ENCODE measurements at regions not wholly inside any gene's neighbourhood (a gene's known extent, or its start where the extent isn't known, plus 50 kb on each side); places are given as distances from the start of the nearest gene placed in this dataset.

DNA sequence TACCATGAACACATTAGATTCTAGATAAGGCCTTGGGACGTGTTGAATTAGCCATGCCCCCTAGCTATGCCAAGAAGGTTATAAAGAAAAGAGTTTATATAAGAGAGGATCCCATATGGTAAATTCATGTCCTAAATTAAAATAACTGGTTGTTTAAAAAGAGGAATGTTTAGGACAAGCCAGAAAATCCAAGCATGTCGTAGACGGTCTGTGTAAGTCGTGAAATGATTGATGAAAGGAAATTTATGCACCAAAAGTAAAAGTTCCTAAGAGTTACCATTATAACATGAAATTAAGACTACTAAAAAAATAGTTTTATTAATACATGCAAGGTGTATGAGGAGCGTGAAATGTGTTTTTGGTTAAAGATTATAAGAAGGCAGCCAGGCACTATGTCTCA, 624.9 kb downstream of the ARL4A start:
- Mint-ChIP-seq H3K36me3 (no peaks in the 10 kb centered on the region), H3K9me3 (peaks cover 0 to 10% (median 0%) of the 10 kb centered on the region in 5 donors), H3K27me3 (no peaks in the 10 kb centered on the region), H3K4me3 (no peak overlapping the region), H3K4me1 (no peaks in the 10 kb centered on the region), H3K27ac (no peak overlapping the region)
- H3K4me1 ChIP-seq (ENCODE audit: insufficient read depth, low read length) = no peaks in the 10 kb centered on the region
- H3K36me3 ChIP-seq (ENCODE audit: insufficient read depth, low read length) = no peaks in the 10 kb centered on the region
- no peaks in the 10 kb centered on the region for H3K27me3 ChIP-seq (ENCODE audit: insufficient read depth, low read length, poor library complexity, severe bottlenecking)
- no peak for DNase-seq
- CTCF ChIA-PET = no interaction called here
- no peaks in the 10 kb centered on the region for H3K9me3 ChIP-seq (ENCODE audit: low read length)
- no peak overlapping the region for H3K27ac ChIP-seq (ENCODE audit: low read depth, low read length)
- H3K4me3 ChIP-seq (ENCODE audit: low read length) = no peak overlapping the region
- POLR2A ChIA-PET = no interaction called here

DNA sequence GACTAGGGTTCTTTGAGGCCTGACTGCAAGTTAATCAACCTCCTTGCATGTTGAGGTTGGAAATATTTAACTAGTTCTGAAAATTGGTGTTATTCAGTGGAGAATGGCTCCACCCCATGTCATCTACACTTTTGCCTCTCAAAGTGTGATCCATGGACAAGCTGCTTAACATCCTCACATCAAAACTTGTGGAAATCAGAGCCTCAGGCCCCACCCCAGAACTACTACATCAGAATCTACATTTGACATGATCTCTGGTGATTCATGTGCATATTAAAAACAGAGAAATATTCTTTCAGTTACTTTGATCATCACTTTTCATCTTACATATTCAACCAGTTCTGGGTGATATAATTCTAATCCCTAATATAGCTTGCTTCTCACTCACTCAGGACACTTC, 632.9 kb downstream of the ARL4A start:
- Mint-ChIP-seq H3K27ac (no peak overlapping the region), H3K27me3 (peaks cover 0 to 2% of the 10 kb centered on the region in 2 donors), H3K9me3 (no peaks in the 10 kb centered on the region), H3K4me1 (no peaks in the 10 kb centered on the region), H3K36me3 (no peaks in the 10 kb centered on the region), H3K4me3 (no peak overlapping the region)
- DNase-seq = no peak
- POLR2A ChIA-PET = no interaction called here
- H3K27ac ChIP-seq (ENCODE audit: low read depth, low read length) = no peak overlapping the region
- no peak overlapping the region for H3K4me3 ChIP-seq (ENCODE audit: low read length)
- no peaks in the 10 kb centered on the region for H3K27me3 ChIP-seq (ENCODE audit: insufficient read depth, low read length, poor library complexity, severe bottlenecking)
- no peaks in the 10 kb centered on the region for H3K9me3 ChIP-seq (ENCODE audit: low read length)
- H3K36me3 ChIP-seq (ENCODE audit: insufficient read depth, low read length) = no peaks in the 10 kb centered on the region
- CTCF ChIA-PET = no interaction called here
- H3K4me1 ChIP-seq (ENCODE audit: insufficient read depth, low read length) = no peaks in the 10 kb centered on the region

DNA sequence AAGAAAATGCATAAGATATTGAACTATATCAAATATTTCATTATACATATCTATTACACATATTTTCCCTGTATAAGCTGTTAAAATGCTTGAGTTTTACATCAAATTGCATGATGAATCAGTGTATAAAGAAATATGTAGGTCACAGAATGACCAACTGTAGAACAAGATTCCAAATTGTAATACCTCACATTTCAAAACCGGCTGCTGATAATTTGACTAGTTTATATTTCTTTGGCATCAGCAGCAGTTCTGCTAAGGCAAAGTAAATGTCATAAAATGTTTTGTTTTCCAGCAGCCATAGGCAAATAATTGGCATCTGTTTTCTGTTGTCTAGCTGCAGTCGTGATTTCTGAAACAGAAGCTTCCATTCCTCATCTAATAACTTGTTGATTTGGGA, 633.9 kb downstream of the ARL4A start:
- Mint-ChIP-seq H3K27ac (no peak overlapping the region), H3K4me1 (no peaks in the 10 kb centered on the region), H3K27me3 (peaks cover 0 to 2% of the 10 kb centered on the region in 2 donors), H3K36me3 (no peaks in the 10 kb centered on the region), H3K9me3 (peaks cover 0 to 5% (median 0%) of the 10 kb centered on the region in 5 donors), H3K4me3 (no peak overlapping the region)
- DNase-seq = no peak
- POLR2A ChIA-PET = no interaction called here
- CTCF ChIA-PET = no interaction called here
- no peak overlapping the region for H3K4me3 ChIP-seq (ENCODE audit: low read length)
- no peaks in the 10 kb centered on the region for H3K9me3 ChIP-seq (ENCODE audit: low read length)
- H3K36me3 ChIP-seq (ENCODE audit: insufficient read depth, low read length) = no peaks in the 10 kb centered on the region
- H3K27me3 ChIP-seq (ENCODE audit: insufficient read depth, low read length, poor library complexity, severe bottlenecking) = no peaks in the 10 kb centered on the region
- H3K4me1 ChIP-seq (ENCODE audit: insufficient read depth, low read length) = no peaks in the 10 kb centered on the region
- no peak overlapping the region for H3K27ac ChIP-seq (ENCODE audit: low read depth, low read length)

DNA sequence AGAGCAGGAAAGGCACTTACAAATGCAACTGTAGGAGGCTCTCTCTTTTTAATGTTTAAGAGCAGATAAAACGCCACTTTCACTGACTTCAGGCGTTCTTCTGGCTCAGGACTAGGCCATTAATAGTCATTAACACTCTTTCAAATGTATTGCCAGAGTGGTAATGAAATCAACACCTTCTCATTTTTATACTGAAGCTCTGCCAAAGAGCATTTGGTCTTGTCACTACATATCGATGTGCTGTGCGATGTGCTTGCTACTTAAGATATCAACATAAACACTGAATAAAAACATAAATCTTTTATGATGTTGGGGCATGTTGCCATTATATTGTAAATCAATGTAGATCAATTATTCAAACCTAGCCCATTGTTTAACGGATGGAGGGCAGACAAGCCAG, 634.7 kb downstream of the ARL4A start:
- ChIA-PET CTCF (no interaction called here), POLR2A (no interaction called here)
- Mint-ChIP-seq H3K4me1 (no peaks in the 10 kb centered on the region), H3K9me3 (peaks cover 0 to 9% (median 0%) of the 10 kb centered on the region in 5 donors), H3K36me3 (no peaks in the 10 kb centered on the region), H3K27me3 (peaks cover 0 to 2% of the 10 kb centered on the region in 2 donors), H3K27ac (no peak overlapping the region), H3K4me3 (no peak overlapping the region)
- no peaks in the 10 kb centered on the region for H3K27me3 ChIP-seq (ENCODE audit: insufficient read depth, low read length, poor library complexity, severe bottlenecking)
- no peak for DNase-seq
- no peaks in the 10 kb centered on the region for H3K4me1 ChIP-seq (ENCODE audit: insufficient read depth, low read length)
- H3K4me3 ChIP-seq (ENCODE audit: low read length) = no peak overlapping the region
- no peak overlapping the region for H3K27ac ChIP-seq (ENCODE audit: low read depth, low read length)
- no peaks in the 10 kb centered on the region for H3K9me3 ChIP-seq (ENCODE audit: low read length)
- no peaks in the 10 kb centered on the region for H3K36me3 ChIP-seq (ENCODE audit: insufficient read depth, low read length)

DNA sequence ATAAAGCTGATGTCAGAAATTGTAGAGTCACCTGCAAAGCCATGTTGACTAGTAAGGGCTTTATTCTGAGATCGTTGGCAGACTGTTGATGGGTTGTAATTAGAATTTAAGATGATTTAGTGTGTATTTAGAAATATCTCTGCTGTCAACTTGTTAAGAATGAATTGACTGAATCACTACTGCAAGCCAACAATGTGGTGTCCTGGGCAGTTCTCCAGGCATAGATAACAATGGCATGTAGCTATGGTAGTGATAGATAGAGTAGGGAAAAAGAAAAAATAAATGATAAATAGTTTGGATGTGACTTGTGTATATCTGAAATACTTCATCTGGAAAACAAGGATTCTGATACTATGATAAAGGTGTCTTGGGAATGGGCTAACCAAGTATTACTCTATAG, 640.2 kb downstream of the ARL4A start:
- Histone ChIP-seq H3K4me1 (ENCODE audit: insufficient read depth, low read length) (no peaks in the 10 kb centered on the region), H3K4me3 (ENCODE audit: low read length) (no peak overlapping the region), H3K27me3 (ENCODE audit: insufficient read depth, low read length, poor library complexity, severe bottlenecking) (no peaks in the 10 kb centered on the region), H3K27ac (ENCODE audit: low read depth, low read length) (no peak overlapping the region), H3K36me3 (ENCODE audit: insufficient read depth, low read length) (no peaks in the 10 kb centered on the region), H3K9me3 (ENCODE audit: low read length) (no peaks in the 10 kb centered on the region)
- no peak for DNase-seq
- CTCF ChIA-PET = no interaction called here
- POLR2A ChIA-PET = no interaction called here
- Mint-ChIP-seq H3K9me3 (peaks cover 0 to 9% (median 0%) of the 10 kb centered on the region in 5 donors), H3K27me3 (no peaks in the 10 kb centered on the region), H3K4me3 (no peak overlapping the region), H3K4me1 (no peaks in the 10 kb centered on the region), H3K36me3 (no peaks in the 10 kb centered on the region), H3K27ac (no peak overlapping the region)

DNA sequence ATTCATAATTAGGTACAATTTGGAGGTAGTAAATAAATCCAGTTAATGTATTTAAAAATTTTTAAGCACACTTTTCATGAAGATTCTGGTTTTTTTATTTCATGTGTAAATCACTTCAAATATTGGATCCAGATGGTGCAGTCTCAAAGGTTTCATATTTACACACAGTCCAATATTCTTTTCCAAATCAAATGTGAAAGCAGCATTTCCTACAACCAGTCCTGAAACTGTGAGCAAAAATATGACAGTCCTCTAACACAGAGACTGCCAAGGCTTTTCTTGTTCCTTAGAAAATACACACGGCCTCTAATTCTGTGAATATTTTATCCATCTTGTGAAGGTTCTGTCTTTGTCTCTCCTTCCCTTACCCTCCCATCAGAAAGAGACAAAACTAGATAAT, 645.9 kb downstream of the ARL4A start:
- Mint-ChIP-seq H3K27ac (no peak overlapping the region), H3K4me1 (no peaks in the 10 kb centered on the region), H3K4me3 (no peak overlapping the region), H3K9me3 (no peaks in the 10 kb centered on the region), H3K27me3 (no peaks in the 10 kb centered on the region), H3K36me3 (no peaks in the 10 kb centered on the region)
- Histone ChIP-seq H3K27ac (ENCODE audit: low read depth, low read length) (no peak overlapping the region), H3K27me3 (ENCODE audit: insufficient read depth, low read length, poor library complexity, severe bottlenecking) (no peaks in the 10 kb centered on the region), H3K4me1 (ENCODE audit: insufficient read depth, low read length) (no peaks in the 10 kb centered on the region), H3K4me3 (ENCODE audit: low read length) (no peak overlapping the region), H3K9me3 (ENCODE audit: low read length) (no peaks in the 10 kb centered on the region), H3K36me3 (ENCODE audit: insufficient read depth, low read length) (no peaks in the 10 kb centered on the region)
- no peak for DNase-seq
- CTCF ChIA-PET = no interaction called here
- POLR2A ChIA-PET = no interaction called here

DNA sequence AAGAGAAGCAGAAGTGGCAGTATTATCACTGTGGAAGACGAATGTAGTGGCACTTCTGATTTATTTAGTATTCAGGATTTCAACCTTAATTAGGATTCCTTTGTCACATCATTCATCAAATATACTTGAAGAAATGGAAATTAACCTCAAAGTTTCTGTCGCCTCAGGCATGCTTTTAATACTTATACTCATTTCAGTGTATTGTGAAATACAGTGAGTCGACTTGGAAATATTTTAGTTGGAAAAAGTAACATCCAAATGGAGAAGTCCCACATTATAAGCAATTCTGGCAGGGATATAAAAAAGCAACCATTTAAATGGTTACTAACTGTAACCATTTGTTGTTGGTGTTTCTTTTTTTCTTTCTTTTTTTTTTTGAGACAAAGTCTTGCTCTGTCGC, 648.8 kb downstream of the ARL4A start:
- Histone ChIP-seq H3K27ac (ENCODE audit: low read depth, low read length) (no peak overlapping the region), H3K27me3 (ENCODE audit: insufficient read depth, low read length, poor library complexity, severe bottlenecking) (no peaks in the 10 kb centered on the region), H3K4me1 (ENCODE audit: insufficient read depth, low read length) (no peaks in the 10 kb centered on the region), H3K36me3 (ENCODE audit: insufficient read depth, low read length) (no peaks in the 10 kb centered on the region), H3K4me3 (ENCODE audit: low read length) (no peak overlapping the region), H3K9me3 (ENCODE audit: low read length) (no peaks in the 10 kb centered on the region)
- Mint-ChIP-seq H3K4me1 (no peaks in the 10 kb centered on the region), H3K36me3 (no peaks in the 10 kb centered on the region), H3K4me3 (no peak overlapping the region), H3K27ac (no peak overlapping the region), H3K27me3 (no peaks in the 10 kb centered on the region), H3K9me3 (no peaks in the 10 kb centered on the region)
- ChIA-PET CTCF (no interaction called here), POLR2A (no interaction called here)
- DNase-seq = no peak

DNA sequence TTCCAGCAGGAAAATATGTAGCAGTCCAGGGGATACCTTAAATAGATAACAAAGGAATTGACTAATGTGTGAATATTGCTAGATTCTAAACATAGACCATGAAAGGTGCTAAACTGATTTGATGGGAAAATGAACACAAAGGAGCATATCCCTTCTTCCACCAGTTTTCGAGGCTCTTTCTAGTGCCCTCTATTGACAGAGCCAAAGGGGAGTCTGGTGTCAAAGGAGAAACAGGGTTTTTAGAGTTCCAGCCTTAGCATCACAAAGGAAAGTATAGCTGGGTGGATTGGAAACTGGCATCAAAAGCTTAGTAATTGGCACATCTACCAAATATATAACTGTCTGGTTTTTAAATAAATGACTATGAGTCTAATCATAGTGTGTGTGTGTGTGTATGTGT, 636.8 kb downstream of the ETV1 start:
- H3K9me3 Mint-ChIP-seq = peaks cover 0 to 3% (median 0%) of the 10 kb centered on the region in 5 donors

DNA sequence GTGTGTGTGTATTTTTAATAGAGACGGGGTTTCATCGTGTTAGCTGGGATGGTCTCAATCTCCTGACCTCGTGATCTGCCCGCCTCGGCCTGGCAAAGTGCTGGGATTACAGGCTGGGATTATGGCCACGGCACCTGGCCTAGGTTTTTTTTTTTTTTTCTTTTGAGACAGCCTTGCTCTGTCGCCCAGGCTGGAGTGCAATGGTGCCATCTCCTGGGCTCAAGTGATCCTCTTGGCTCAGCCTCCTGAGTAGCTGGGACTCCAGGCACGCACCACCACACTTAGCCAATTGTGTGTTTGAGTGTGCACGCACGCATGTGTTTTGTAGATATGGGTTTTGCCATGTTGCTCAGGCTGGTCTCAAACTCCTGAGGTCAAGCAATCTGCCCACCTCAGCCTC, 629.8 kb downstream of the ETV1 start:
- no peaks in the 10 kb centered on the region for H3K36me3 Mint-ChIP-seq
- no peak overlapping the region for H3K4me3 ChIP-seq (ENCODE audit: low read length)
- DNase-seq = no peak
- CTCF ChIA-PET = no interaction called here
- no peaks in the 10 kb centered on the region for H3K27me3 Mint-ChIP-seq
- no peak overlapping the region for H3K4me3 Mint-ChIP-seq
- H3K9me3 ChIP-seq (ENCODE audit: low read length) = no peaks in the 10 kb centered on the region
- POLR2A ChIA-PET = no interaction called here
- H3K27me3 ChIP-seq (ENCODE audit: insufficient read depth, low read length, poor library complexity, severe bottlenecking) = no peaks in the 10 kb centered on the region
- no peaks in the 10 kb centered on the region for H3K4me1 Mint-ChIP-seq
- H3K27ac ChIP-seq (ENCODE audit: low read depth, low read length) = no peak overlapping the region
- H3K4me1 ChIP-seq (ENCODE audit: insufficient read depth, low read length) = no peaks in the 10 kb centered on the region
- H3K9me3 Mint-ChIP-seq = peaks cover 0 to 3% (median 0%) of the 10 kb centered on the region in 5 donors
- no peaks in the 10 kb centered on the region for H3K36me3 ChIP-seq (ENCODE audit: insufficient read depth, low read length)
- H3K27ac Mint-ChIP-seq = no peak overlapping the region

More for the DNA sequence above, 636.8 kb downstream of the ETV1 start:
- peaks cover 0 to 2% of the 10 kb centered on the region in 2 donors for H3K27me3 Mint-ChIP-seq
- ChIA-PET CTCF (no interaction called here), POLR2A (no interaction called here)
- no peak overlapping the region for H3K4me3 Mint-ChIP-seq
- Histone ChIP-seq H3K27ac (ENCODE audit: low read depth, low read length) (no peak overlapping the region), H3K4me1 (ENCODE audit: insufficient read depth, low read length) (no peaks in the 10 kb centered on the region), H3K27me3 (ENCODE audit: insufficient read depth, low read length, poor library complexity, severe bottlenecking) (no peaks in the 10 kb centered on the region), H3K36me3 (ENCODE audit: insufficient read depth, low read length) (no peaks in the 10 kb centered on the region), H3K9me3 (ENCODE audit: low read length) (no peaks in the 10 kb centered on the region), H3K4me3 (ENCODE audit: low read length) (no peak overlapping the region)
- H3K4me1 Mint-ChIP-seq = no peaks in the 10 kb centered on the region
- no peaks in the 10 kb centered on the region for H3K36me3 Mint-ChIP-seq
- no peak for DNase-seq
- H3K27ac Mint-ChIP-seq = no peak overlapping the region

Measured in CD8-positive, alpha-beta memory T cell (primary cell).